Thyroid gland (tissue), 4 donors: ENCODE measurements at regions not wholly inside any gene's neighbourhood (a gene's known extent, or its start where the extent isn't known, plus 50 kb on each side); places are given as distances from the start of the nearest gene placed in this dataset.
"Not testable (repeated sequence)": the region's sequence is repeated elsewhere in the genome, so short reads cannot be mapped to it uniquely, and the experiment has no call there.

Experiments
- DNase-seq, 2 donors: peaks; one replicate each; pipeline ENCODE4 v3.0.0-alpha.2; 2019
- H3K27ac ChIP-seq, 3 donors: fragments of 200-600 bp; sonication (generic); 1 replicate in 2 of 3; 2 replicates in 1 of 3; pipeline ENCODE4 v1.5.1; 2016 to 2019; ENCODE audit warnings: mild to moderate bottlenecking in 1 of 3, moderate library complexity in 1 of 3
- H3K27me3 ChIP-seq: fragments of 200-600 bp; sonication (generic); one replicate; pipeline ENCODE4 v1.5.1; 2019
- H3K36me3 ChIP-seq, 2 donors: fragments of 200-600 bp; sonication (generic); one replicate each; pipeline ENCODE4 v1.5.1; 2016 to 2019
- H3K4me1 ChIP-seq, 2 donors: fragments of 200-600 bp; sonication (generic); one replicate each; pipeline ENCODE4 v1.5.1; 2017 to 2019
- H3K4me3 ChIP-seq, 3 donors: fragments of 200-600 bp; sonication (generic); replicated peaks in 1 of 3; 1 replicate in 2 of 3; 2 replicates in 1 of 3; pipeline ENCODE4 v1.5.1; 2016; ENCODE audit warnings: mild to moderate bottlenecking in 1 of 3
- H3K9me3 ChIP-seq: fragments of 200-600 bp; sonication (generic); one replicate; pipeline ENCODE4 v1.5.1; 2017
- POLR2A ChIP-seq, 2 donors: fragments of 450-650 bp; IDR thresholded peaks; one replicate each; pipeline ENCODE4 v1.6.1; 2017; ENCODE audit warnings: antibody characterized with exemption in 2 of 2, mild to moderate bottlenecking in 2 of 2, moderate library complexity in 1 of 2
- WGBS, 2 donors: methylation state at CpG; one replicate each; pipeline ENCODE4 v1.1.5; 2017; 5-methylcytosine and 5-hydroxymethylcytosine counted together
- intact Hi-C: fragments of 100-400 bp; cut with DNase I; formaldehyde crosslinking; loops from one replicate; pipeline ENCODE4 v1.15.1; 2023
- TF ChIP-seq, protein P1 (sequence below), 6 experiments: fragments of 200-600 bp in 3 of 6; fragments of 450-650 bp in 3 of 6; sonication (generic) in 3 of 6; IDR thresholded peaks; one replicate each; pipeline ENCODE4 v1.5.1; 2016 to 2019; ENCODE audit warnings: antibody characterized with exemption in 6 of 6, mild to moderate bottlenecking in 2 of 6, inconsistent platforms in 1 of 6, moderate library complexity in 1 of 6

DNA sequence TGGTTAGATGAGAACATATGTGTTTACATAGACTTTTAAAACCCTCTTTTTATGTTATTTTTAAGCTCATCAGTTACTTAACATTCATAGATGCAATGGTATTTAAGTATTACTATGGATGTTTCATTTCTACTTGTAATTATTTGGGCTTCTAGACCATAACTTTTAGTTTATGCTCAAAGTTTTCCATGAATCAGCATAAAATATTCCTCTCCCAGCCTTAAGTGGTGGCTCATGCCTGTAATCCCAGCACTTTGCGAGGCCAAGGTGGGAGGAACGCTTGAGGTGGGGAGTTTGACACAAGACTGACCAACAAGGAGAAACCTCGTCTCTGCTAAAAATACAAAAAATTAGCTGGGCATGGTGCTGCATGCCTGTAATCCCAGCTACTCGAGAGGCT lies 118.5 kb upstream of the HSFY2 start:
- no peak for TF ChIP-seq POLR2A (IDR thresholded peaks at IDR 0.05)
- TF ChIP-seq, protein P1, sequence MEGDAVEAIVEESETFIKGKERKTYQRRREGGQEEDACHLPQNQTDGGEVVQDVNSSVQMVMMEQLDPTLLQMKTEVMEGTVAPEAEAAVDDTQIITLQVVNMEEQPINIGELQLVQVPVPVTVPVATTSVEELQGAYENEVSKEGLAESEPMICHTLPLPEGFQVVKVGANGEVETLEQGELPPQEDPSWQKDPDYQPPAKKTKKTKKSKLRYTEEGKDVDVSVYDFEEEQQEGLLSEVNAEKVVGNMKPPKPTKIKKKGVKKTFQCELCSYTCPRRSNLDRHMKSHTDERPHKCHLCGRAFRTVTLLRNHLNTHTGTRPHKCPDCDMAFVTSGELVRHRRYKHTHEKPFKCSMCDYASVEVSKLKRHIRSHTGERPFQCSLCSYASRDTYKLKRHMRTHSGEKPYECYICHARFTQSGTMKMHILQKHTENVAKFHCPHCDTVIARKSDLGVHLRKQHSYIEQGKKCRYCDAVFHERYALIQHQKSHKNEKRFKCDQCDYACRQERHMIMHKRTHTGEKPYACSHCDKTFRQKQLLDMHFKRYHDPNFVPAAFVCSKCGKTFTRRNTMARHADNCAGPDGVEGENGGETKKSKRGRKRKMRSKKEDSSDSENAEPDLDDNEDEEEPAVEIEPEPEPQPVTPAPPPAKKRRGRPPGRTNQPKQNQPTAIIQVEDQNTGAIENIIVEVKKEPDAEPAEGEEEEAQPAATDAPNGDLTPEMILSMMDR (IDR thresholded peaks at IDR 0.05) = no peak
- Histone ChIP-seq H3K4me1 (no peaks in the 10 kb centered on the region), H3K36me3 (no peaks in the 10 kb centered on the region), H3K27ac (no peak overlapping the region), H3K27me3 (no peaks in the 10 kb centered on the region), H3K4me3 (no peak overlapping the region), H3K9me3 (no peaks in the 10 kb centered on the region)
- no peak for DNase-seq
- intact Hi-C loops = no loop called here
- WGBS, 2 donors = 84 to 88% methylated on average over 4 of the region's 4 CpGs

DNA sequence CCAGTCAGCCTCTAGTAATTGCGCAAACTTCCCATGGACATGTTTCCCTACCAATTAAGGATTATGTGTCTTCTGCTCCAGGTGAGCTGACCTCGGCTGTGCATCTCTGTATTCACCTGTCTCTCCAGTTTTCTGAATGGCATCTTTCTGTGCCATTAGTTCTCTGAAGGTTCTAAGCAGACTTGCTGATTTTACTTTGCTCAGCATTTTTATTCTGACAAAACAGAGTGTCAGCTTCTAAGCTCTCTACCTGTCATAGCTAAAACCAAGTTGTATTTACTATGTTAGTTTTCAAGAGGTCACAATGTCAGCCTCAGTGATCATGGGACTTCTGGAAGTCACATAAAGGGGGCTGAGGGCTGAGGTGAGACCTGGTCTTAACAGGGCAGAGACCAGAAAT lies 116.0 kb upstream of the HSFY2 start:
- intact Hi-C loops = no loop called here
- Histone ChIP-seq H3K27me3 (no peaks in the 10 kb centered on the region), H3K27ac (no peak overlapping the region), H3K9me3 (no peaks in the 10 kb centered on the region), H3K4me1 (no peaks in the 10 kb centered on the region), H3K4me3 (no peak overlapping the region), H3K36me3 (no peaks in the 10 kb centered on the region)
- no peak for TF ChIP-seq POLR2A (IDR thresholded peaks at IDR 0.05)
- TF ChIP-seq, protein P1 (IDR thresholded peaks at IDR 0.05) = no peak
- WGBS, 2 donors = 92 to 100% methylated on average over 2 of the region's 2 CpGs
- no peak for DNase-seq

DNA sequence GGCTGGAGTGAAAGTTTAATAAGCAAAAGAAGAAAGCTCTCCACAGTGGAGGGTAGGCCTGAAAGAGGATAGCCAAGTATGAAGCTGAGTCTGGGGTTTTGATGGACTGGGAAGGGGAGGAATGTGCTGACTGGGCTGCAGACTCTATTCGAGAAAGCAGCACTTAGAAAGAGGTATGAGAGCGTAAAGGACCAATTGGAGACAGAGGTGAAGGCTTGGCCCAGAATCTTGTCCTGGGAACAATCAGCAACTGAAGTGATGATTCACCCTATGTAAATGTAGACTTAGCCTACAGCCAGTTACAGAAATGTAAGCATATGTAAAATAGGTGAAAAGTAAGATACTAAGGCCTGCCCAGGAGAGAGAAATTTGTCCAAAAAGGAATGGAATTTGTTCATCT lies 111.2 kb upstream of the HSFY2 start:
- Histone ChIP-seq H3K9me3 (no peaks in the 10 kb centered on the region), H3K4me1 (no peaks in the 10 kb centered on the region), H3K27ac (no peak overlapping the region), H3K36me3 (no peaks in the 10 kb centered on the region), H3K4me3 (no peak overlapping the region), H3K27me3 (no peaks in the 10 kb centered on the region)
- intact Hi-C loops = no loop called here
- TF ChIP-seq, protein P1 (IDR thresholded peaks at IDR 0.05) = no peak
- no peak for TF ChIP-seq POLR2A (IDR thresholded peaks at IDR 0.05)
- 76 to 86% methylated on average over 2 of the region's 2 CpGs for WGBS, 2 donors
- DNase-seq = no peak

DNA sequence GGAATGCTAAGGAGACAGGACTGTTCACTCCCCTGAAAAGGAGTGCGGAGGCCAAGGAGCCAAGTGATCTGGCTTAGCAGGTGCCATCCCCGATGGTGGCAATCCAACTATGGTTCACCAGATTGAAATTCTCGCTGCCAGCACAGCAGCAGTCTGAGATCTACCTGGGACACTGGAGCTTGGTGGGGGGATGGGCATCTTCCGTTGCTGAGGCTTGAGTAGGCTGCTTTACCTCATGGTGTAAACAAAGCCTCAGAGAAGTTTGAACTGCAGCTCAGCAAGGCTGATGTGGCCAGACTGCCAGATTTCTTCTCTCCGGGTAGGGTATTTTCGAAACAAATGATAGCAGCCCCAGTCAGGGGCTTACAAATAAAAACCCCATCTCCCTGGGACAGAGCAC lies 95.6 kb upstream of the HSFY2 start:
- WGBS, 2 donors = no CpG with 5 or more reads among the region's 6 CpGs
- H3K4me1 ChIP-seq, H3K4me3 ChIP-seq, H3K9me3 ChIP-seq, H3K27me3 ChIP-seq, H3K27ac ChIP-seq, intact Hi-C loops, DNase-seq, H3K36me3 ChIP-seq: not testable (repeated sequence)

DNA sequence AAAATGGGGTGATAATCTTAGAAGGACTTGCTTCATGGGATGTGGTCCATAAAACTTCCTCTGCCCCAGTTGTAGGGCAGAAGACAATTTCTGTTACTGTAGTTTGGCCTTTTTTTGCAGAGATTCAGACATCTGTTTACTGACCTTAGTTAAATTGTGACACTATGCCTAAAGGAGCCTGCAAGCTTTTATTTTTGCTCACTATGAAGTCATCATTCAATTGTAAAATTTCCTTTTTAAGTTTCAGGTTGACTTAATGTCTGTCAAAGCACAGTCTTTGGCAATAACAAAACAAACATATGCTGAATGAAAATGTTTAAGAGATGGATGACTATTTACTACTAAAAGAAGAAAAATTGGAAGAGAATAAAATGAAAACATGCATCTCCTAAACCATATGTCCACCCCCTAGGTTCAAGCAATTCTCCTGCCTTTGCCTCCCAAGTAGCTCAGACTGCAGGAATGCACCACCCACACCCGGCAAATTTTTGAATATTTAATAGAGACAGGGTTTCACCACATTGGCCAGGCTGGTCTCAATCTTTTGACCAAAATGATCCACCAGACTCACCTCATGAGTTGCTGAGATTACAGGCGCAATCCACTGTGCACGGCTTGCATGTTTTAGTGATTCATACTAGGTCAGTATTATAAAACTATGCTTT lies 93.5 kb upstream of the HSFY2 start:
- H3K27ac ChIP-seq, intact Hi-C loops, H3K36me3 ChIP-seq, H3K4me1 ChIP-seq, DNase-seq, H3K4me3 ChIP-seq, H3K9me3 ChIP-seq, H3K27me3 ChIP-seq: not testable (repeated sequence)
- WGBS, 2 donors = no CpG with 5 or more reads among the region's 3 CpGs

DNA sequence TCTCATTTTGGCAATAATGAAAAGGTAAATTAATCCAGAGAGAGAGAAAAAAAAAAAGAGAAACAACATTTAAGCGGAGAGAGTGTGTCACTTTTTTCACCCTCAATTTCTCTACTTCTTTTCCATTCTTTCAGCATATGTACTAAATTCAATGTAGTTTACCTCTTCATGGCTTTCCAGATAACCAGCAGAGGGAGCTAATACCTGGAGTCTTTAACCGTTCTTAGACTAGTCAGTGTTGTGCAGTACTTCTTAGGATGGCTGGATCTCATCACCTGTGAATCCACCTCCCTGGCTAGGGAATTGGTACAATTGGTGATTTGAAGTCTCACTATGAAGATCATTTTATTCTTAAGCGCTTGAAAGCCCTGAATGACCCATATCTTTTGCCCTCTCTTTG lies 87.3 kb upstream of the HSFY2 start:
- H3K36me3 ChIP-seq, intact Hi-C loops, H3K27ac ChIP-seq, DNase-seq, H3K9me3 ChIP-seq, H3K4me1 ChIP-seq, H3K27me3 ChIP-seq, H3K4me3 ChIP-seq: not testable (repeated sequence)
- WGBS, 2 donors = no CpG with 5 or more reads among the region's 3 CpGs

DNA sequence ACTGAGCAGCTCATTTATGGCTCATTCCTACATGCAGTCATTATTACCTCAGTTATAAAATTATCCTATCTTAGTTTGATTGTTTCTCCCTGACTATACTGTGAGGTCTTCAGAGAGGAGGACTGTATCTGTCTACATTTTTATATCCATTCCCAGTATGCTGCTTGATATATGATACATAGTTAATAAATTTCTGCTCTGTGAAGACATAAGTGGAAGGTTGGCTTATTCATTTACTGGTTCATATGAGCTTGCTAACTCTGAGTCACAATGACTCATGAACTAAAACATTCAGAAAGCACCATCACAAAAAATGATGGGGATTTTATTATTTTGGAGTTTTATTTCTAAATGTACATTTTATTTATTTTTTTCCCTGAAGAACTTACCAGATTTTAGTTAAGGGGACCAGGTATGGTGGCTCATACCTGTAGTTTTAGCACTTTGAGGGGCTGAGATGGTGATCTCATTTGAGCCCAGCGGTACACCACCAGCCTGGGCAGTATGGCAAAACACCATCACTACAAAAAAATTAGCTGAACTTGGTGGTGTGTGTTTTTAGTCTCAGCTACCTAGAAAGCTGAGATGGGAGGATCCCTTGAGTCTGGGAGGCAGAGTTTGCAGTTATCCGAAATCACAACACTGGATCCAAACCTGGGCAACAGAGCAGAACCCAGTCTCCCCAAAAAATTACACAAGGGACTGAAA lies 85.1 kb upstream of the HSFY2 start:
- WGBS, 2 donors = no CpG with 5 or more reads among the region's 2 CpGs
- DNase-seq, H3K4me3 ChIP-seq, intact Hi-C loops, H3K27me3 ChIP-seq, H3K36me3 ChIP-seq, H3K9me3 ChIP-seq, H3K4me1 ChIP-seq, H3K27ac ChIP-seq: not testable (repeated sequence)

DNA sequence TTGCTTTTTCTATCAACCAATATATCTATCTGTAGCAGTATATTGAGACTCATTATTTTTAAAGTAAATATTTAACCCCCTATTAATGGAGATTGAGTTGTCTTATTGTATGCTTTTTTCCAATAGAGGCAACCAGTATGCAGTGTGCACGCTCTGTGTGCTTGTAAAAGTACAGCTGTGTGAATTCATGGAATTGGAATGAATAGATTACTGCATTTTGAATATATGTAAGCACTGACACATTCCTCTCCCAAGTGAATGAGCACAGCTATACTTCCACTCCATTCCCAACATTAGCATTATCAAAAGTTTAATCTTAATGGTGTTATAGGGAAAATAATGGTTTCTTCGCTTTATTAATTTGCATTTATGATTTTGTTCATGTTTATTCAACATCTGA lies 81.6 kb upstream of the HSFY2 start:
- H3K27ac ChIP-seq, intact Hi-C loops, DNase-seq: not testable (repeated sequence)

DNA sequence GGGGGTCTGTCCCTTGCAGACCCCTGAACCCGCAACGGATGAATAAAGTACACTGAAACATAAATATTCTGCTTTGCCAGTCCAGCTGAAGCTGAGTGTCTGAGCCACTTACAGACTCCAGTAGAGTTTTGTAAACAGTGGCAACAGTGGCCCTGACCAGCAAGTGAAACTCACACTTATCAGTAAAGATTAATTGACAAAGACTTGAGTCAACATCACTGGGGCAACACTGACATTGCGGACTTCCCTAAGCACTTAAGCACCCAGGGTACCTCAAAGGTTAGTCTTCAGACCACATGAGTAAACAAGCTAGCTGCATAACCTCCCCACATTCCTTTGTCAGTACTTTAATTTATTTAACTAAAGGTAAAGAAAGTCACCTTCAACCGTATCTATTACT lies 79.8 kb upstream of the HSFY2 start:
- H3K36me3 ChIP-seq, H3K4me3 ChIP-seq, DNase-seq, H3K27ac ChIP-seq, H3K4me1 ChIP-seq, H3K9me3 ChIP-seq, intact Hi-C loops, H3K27me3 ChIP-seq: not testable (repeated sequence)
- WGBS, 2 donors = no CpG with 5 or more reads among the region's 4 CpGs

More for the DNA sequence above, 81.6 kb upstream of the HSFY2 start:
- H3K4me1 ChIP-seq, H3K27me3 ChIP-seq, H3K36me3 ChIP-seq, H3K4me3 ChIP-seq, H3K9me3 ChIP-seq: not testable (repeated sequence)
- no CpG with 5 or more reads among the region's 2 CpGs for whole genome bisulfite sequencing, 2 donors

DNA sequence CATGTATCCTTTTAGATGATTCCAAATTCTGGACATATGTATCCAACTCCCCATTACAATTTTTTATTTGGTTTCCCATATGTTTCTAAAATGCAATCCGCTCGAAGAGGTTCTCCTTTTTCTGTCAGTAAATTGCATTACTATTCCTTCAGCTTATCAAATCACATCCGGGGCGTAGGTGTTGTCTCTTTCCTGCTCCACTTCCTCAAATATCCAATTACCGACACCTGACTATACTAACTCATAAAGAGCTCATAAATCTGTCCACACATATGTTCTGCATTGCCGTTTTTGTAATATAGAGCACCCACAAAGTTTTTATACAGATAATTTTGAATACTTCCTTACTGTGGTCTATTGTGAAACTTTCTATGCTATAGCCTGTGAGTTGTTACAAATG lies 63.1 kb upstream of the HSFY2 start:
- no CpG with 5 or more reads among the region's 6 CpGs for WGBS, 2 donors
- H3K9me3 ChIP-seq, H3K27me3 ChIP-seq, DNase-seq, H3K27ac ChIP-seq, intact Hi-C loops, H3K4me1 ChIP-seq, H3K4me3 ChIP-seq, H3K36me3 ChIP-seq: not testable (repeated sequence)
